KMS-11 (cell line): ENCODE measurements at regions not wholly inside any gene's neighbourhood (a gene's known extent, or its start where the extent isn't known, plus 50 kb on each side); places are given as distances from the start of the nearest gene placed in this dataset.

Experiments
- H2AFZ ChIP-seq: fragments of 200-600 bp; sonication (generic); 2 replicates; pipeline ENCODE4 v1.6.1; 2016; ENCODE audit warnings: antibody characterized with exemption, mixed run types, low read depth
- H3K27ac ChIP-seq: fragments of 200-600 bp; sonication (generic); 2 replicates; pipeline ENCODE4 v1.6.1; 2016; ENCODE audit warnings: mild to moderate bottlenecking, mixed run types
- H3K27me3 ChIP-seq: fragments of 200-600 bp; sonication (generic); 2 replicates; pipeline ENCODE4 v1.6.1; 2017; ENCODE audit warnings: mild to moderate bottlenecking, low read depth, mixed run types, moderate library complexity; ENCODE audit not compliant: insufficient read depth
- H3K36me3 ChIP-seq: fragments of 200-600 bp; sonication (generic); 2 replicates; pipeline ENCODE4 v1.6.1; 2017; ENCODE audit warnings: mild to moderate bottlenecking, mixed run types; ENCODE audit not compliant: insufficient read depth
- H3K4me1 ChIP-seq: fragments of 200-600 bp; sonication (generic); 2 replicates; pipeline ENCODE4 v1.6.1; 2016; ENCODE audit warnings: mild to moderate bottlenecking, low read depth, mixed run types; ENCODE audit not compliant: poor library complexity, severe bottlenecking
- H3K4me2 ChIP-seq: fragments of 200-600 bp; sonication (generic); 2 replicates; pipeline ENCODE4 v1.7.0; 2016; ENCODE audit warnings: mild to moderate bottlenecking, mixed run types
- H3K4me3 ChIP-seq: fragments of 200-600 bp; sonication (generic); IDR thresholded peaks from 2 replicates; pipeline ENCODE4 v1.6.1; 2017; ENCODE audit warnings: low read depth, low read length, mixed read lengths; ENCODE audit not compliant: insufficient read depth
- H3K79me2 ChIP-seq: fragments of 200-600 bp; sonication (generic); 2 replicates; pipeline ENCODE4 v1.6.1; 2016; ENCODE audit warnings: low read depth, mixed run types; ENCODE audit not compliant: insufficient read depth
- H3K9ac ChIP-seq: fragments of 200-600 bp; sonication (generic); 2 replicates; pipeline ENCODE4 v1.6.1; 2016; ENCODE audit warnings: mild to moderate bottlenecking, mixed run types
- H4K20me1 ChIP-seq: fragments of 200-600 bp; sonication (generic); 2 replicates; pipeline ENCODE4 v1.6.1; 2016; ENCODE audit warnings: mild to moderate bottlenecking, mixed run types; ENCODE audit not compliant: insufficient read depth
- CTCF ChIP-seq: fragments of 200-600 bp; sonication (generic); conservative IDR thresholded peaks from 2 replicates; pipeline ENCODE4 v1.6.1; 2017; ENCODE audit warnings: low read depth, mild to moderate bottlenecking, antibody characterized with exemption, low read length, moderate library complexity, mixed read lengths

- Histone ChIP-seq H3K36me3 (no peaks in the 10 kb centered on the region), H3K4me1 (no peaks in the 10 kb centered on the region), H3K4me3 (no peak overlapping the region), H3K79me2 (no peaks in the 10 kb centered on the region), H3K4me2 (no peak overlapping the region), H4K20me1 (no peaks in the 10 kb centered on the region), H3K27me3 (no peaks in the 10 kb centered on the region), H3K9ac (no peak overlapping the region), H3K27ac (no peak overlapping the region), H2AFZ (no peak overlapping the region)
- no peak for TF ChIP-seq CTCF
Measured at GRCh38 chr2:144848423-144848822, 328.5 kb upstream of the ZEB2 start.

- Histone ChIP-seq H3K4me3 (no peak overlapping the region), H3K9ac (no peak overlapping the region), H3K27ac (no peak overlapping the region), H3K4me2 (no peak overlapping the region), H3K36me3 (no peaks in the 10 kb centered on the region), H3K79me2 (no peaks in the 10 kb centered on the region), H3K4me1 (no peaks in the 10 kb centered on the region), H4K20me1 (no peaks in the 10 kb centered on the region), H2AFZ (no peak overlapping the region), H3K27me3 (no peaks in the 10 kb centered on the region)
- TF ChIP-seq CTCF = no peak
Measured at GRCh38 chr2:144847347-144848080, 327.6 kb upstream of the ZEB2 start.

- Histone ChIP-seq H3K27ac (no peak overlapping the region), H2AFZ (no peak overlapping the region), H3K9ac (no peak overlapping the region), H3K27me3 (no peaks in the 10 kb centered on the region), H3K4me3 (no peak overlapping the region), H4K20me1 (no peaks in the 10 kb centered on the region), H3K36me3 (no peaks in the 10 kb centered on the region), H3K4me2 (no peak overlapping the region), H3K4me1 (no peaks in the 10 kb centered on the region), H3K79me2 (no peaks in the 10 kb centered on the region)
- no peak for TF ChIP-seq CTCF
Measured at GRCh38 chr2:144836635-144837350, 316.9 kb upstream of the ZEB2 start.

- H2AFZ ChIP-seq = no peak overlapping the region
- no peak overlapping the region for H3K4me2 ChIP-seq
- no peaks in the 10 kb centered on the region for H3K79me2 ChIP-seq
- no peak for TF ChIP-seq CTCF
- no peaks in the 10 kb centered on the region for H3K36me3 ChIP-seq
- no peak overlapping the region for H3K27ac ChIP-seq
- no peaks in the 10 kb centered on the region for H4K20me1 ChIP-seq
- H3K4me1 ChIP-seq = no peaks in the 10 kb centered on the region
- H3K9ac ChIP-seq = no peak overlapping the region
- no peaks in the 10 kb centered on the region for H3K27me3 ChIP-seq
- no peak overlapping the region for H3K4me3 ChIP-seq
Measured at GRCh38 chr2:144835634-144836350, 315.9 kb upstream of the ZEB2 start.
